PFSK-1 (cell line): ENCODE measurements at regions not wholly inside any gene's neighbourhood (a gene's known extent, or its start where the extent isn't known, plus 50 kb on each side); places are given as distances from the start of the nearest gene placed in this dataset.

Experiments used
- FOXP2 ChIP-seq: optimal IDR thresholded peaks from 2 replicates; pipeline ENCODE3; 2011; ENCODE audit warnings: borderline replicate concordance, control low read depth, inconsistent platforms; ENCODE audit not compliant: insufficient read depth; ENCODE audit errors: extremely low read length, extremely low read depth
- POLR2AphosphoS5 ChIP-seq: IDR thresholded peaks from 2 replicates; pipeline ENCODE4 v1.6.1; 2012; ENCODE audit warnings: low read depth, mild to moderate bottlenecking, control low read depth, low read length, moderate library complexity
- REST ChIP-seq, 2 experiments: IDR thresholded peaks; 2 replicates each; pipeline versions ENCODE4 v1.6.1 to v1.8.0; 2011 to 2012; ENCODE audit warnings: low read depth in 2 of 2, low read length in 2 of 2, control low read depth in 1 of 2, inconsistent platforms in 1 of 2, mild to moderate bottlenecking in 1 of 2, moderate library complexity in 1 of 2; ENCODE audit not compliant: insufficient read depth in 1 of 2
- SIN3A ChIP-seq: IDR thresholded peaks from 2 replicates; pipeline ENCODE4 v1.6.1; 2012; ENCODE audit warnings: mild to moderate bottlenecking, low read length, moderate library complexity, borderline replicate concordance; ENCODE audit not compliant: insufficient read depth
- TAF1 ChIP-seq: IDR thresholded peaks from 2 replicates; pipeline ENCODE4 v1.6.1; 2012; ENCODE audit warnings: low read length, control low read depth, borderline replicate concordance; ENCODE audit not compliant: insufficient read depth

- TF ChIP-seq POLR2AphosphoS5 (no peak), REST (IDR thresholded peaks at IDR 0.05; ENCODE audit: insufficient read depth in 1 of 2, low read depth in 2 of 2, low read length in 2 of 2) (no peak), TAF1 (no peak), SIN3A (no peak), FOXP2 (no peak)
Measured at GRCh38 chr15:67969892-67970291, 84.2 kb upstream of the PIAS1 start.
